Keratinocyte (primary cell): ENCODE measurements at regions not wholly inside any gene's neighbourhood (a gene's known extent, or its start where the extent isn't known, plus 50 kb on each side); places are given as distances from the start of the nearest gene placed in this dataset.

ENCODE experiments used
- DNase-seq: peaks from one replicate; pipeline ENCODE4 v3.0.0-alpha.2; 2011; ENCODE audit warnings: low read depth, missing footprints, low spot score
- FAIRE-seq: peaks from 2 replicates; lab custom pipeline; 2011; peaks lifted over from hg19 to GRCh38; lab: Jason Lieb, UNC
- H2AFZ ChIP-seq: 2 replicates; pipeline ENCODE4 v1.6.0; 2012; ENCODE audit warnings: low read length, control low read depth, inconsistent platforms; ENCODE audit not compliant: control insufficient read depth
- H3K27ac ChIP-seq: 2 replicates; pipeline ENCODE4 v1.5.1; 2011; ENCODE audit warnings: low read length; ENCODE audit not compliant: control insufficient read depth, insufficient read depth
- H3K27me3 ChIP-seq: 3 replicates; pipeline ENCODE4 v1.6.0; 2011; ENCODE audit warnings: low read length; ENCODE audit not compliant: control insufficient read depth, insufficient read depth; ENCODE audit errors: extremely low read depth
- H3K36me3 ChIP-seq, 2 experiments: 2 replicates in 1 of 2; 3 replicates in 1 of 2; pipeline ENCODE4 v1.5.1; 2011; ENCODE audit warnings: low read length in 2 of 2, mild to moderate bottlenecking in 1 of 2; ENCODE audit not compliant: control insufficient read depth in 2 of 2, insufficient read depth in 2 of 2; ENCODE audit errors: extremely low read depth in 1 of 2
- H3K4me1 ChIP-seq: 3 replicates; pipeline ENCODE4 v1.5.1; 2011; ENCODE audit warnings: low read length; ENCODE audit not compliant: control insufficient read depth, insufficient read depth; ENCODE audit errors: extremely low read depth
- H3K4me2 ChIP-seq: 3 replicates; pipeline ENCODE4 v1.6.0; 2011; ENCODE audit warnings: low read depth, low read length; ENCODE audit not compliant: control insufficient read depth, insufficient read depth; ENCODE audit errors: extremely low read depth
- H3K4me3 ChIP-seq, 3 experiments: fragments of 200-600 bp in 1 of 3; sonication (generic) in 1 of 3; 2 replicates in 2 of 3; 3 replicates in 1 of 3; pipeline ENCODE4 v1.5.1; 2011 to 2016; ENCODE audit warnings: low read length in 3 of 3, mild to moderate bottlenecking in 3 of 3, control low read depth in 2 of 3, inconsistent platforms in 1 of 3, low read depth in 1 of 3, mixed read lengths in 1 of 3, mixed run types in 1 of 3, moderate library complexity in 1 of 3; ENCODE audit not compliant: control insufficient read depth in 2 of 3, insufficient read depth in 2 of 3; ENCODE audit errors: extremely low read depth in 1 of 3
- H3K79me2 ChIP-seq: 2 replicates; pipeline ENCODE4 v1.6.0; 2012; ENCODE audit warnings: low read length; ENCODE audit not compliant: control insufficient read depth, insufficient read depth
- H3K9ac ChIP-seq: 3 replicates; pipeline ENCODE4 v1.6.0; 2011; ENCODE audit warnings: low read length; ENCODE audit not compliant: control insufficient read depth, insufficient read depth; ENCODE audit errors: extremely low read depth
- H3K9me1 ChIP-seq: 3 replicates; pipeline ENCODE4 v1.6.0; 2011; ENCODE audit warnings: low read length; ENCODE audit not compliant: control insufficient read depth, insufficient read depth; ENCODE audit errors: extremely low read depth
- H3K9me3 ChIP-seq: 2 replicates; pipeline ENCODE4 v1.5.1; 2012; ENCODE audit warnings: low read depth, low read length; ENCODE audit not compliant: control insufficient read depth
- H4K20me1 ChIP-seq: 3 replicates; pipeline ENCODE4 v1.6.0; 2011; ENCODE audit warnings: low read length; ENCODE audit not compliant: control insufficient read depth, insufficient read depth; ENCODE audit errors: extremely low read depth
- CTCF ChIP-seq, 3 experiments: IDR thresholded peaks in 1 of 3; conservative IDR thresholded peaks in 1 of 3; optimal IDR thresholded peaks in 1 of 3; 2 replicates in 2 of 3; 3 replicates in 1 of 3; pipeline versions ENCODE3 to v1.5.1; 2011; ENCODE audit warnings: low read length in 3 of 3, mild to moderate bottlenecking in 3 of 3, moderate library complexity in 2 of 3, control low read depth in 1 of 3, inconsistent platforms in 1 of 3; ENCODE audit not compliant: insufficient read depth in 2 of 3; ENCODE audit errors: extremely low read depth in 1 of 3
- EZH2 ChIP-seq: IDR thresholded peaks from one replicate; pipeline ENCODE4 v1.6.1; 2012; ENCODE audit warnings: inconsistent platforms, mild to moderate bottlenecking, low read length, moderate library complexity
- dilution Hi-C: fragments of 300-500 bp; cut with MboI; formaldehyde crosslinking; loops from one replicate; pipeline ENCODE4 v1.7.0; 2020; ENCODE audit warnings: low sequenced_read_pairs; ENCODE audit not compliant: extremely low pct_ligation_motif_present

DNA sequence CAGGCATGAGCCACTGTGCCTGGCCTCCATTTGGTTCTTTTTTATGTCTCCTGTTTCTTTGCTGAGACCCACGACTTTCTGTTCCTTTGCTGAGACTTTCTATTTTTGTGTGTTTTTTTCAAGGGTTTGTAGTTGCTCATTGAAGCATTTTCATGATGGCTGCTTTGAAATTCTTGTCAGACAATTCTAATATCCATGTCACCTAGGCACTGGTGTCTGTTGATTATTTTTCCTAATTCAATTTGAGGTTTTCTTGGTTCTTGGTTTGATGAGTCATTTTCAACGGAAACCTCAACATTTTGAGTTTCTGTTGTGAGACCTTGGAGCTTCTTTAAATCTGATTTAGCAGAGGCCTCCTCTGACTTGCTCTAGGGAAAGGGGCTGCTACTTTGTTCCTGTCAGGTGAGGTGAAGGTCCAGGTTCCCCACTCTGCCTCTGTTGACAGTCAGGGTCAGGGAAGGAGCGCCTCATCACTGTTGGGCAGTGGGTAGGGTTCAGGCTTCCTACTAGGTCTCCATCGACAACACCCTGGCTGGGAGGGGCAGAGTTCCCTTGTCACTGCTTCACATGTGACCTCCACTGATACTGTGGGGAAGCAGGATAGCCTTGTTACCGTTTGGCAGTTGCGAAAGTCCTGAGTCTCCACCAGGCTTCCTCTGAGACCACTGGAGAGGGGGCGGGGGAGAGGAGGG is 66.1 kb upstream of the SMOX start:
- Histone ChIP-seq H3K9me1 (no peaks in the 10 kb centered on the region), H3K4me1 (peaks cover 3% of the 10 kb centered on the region), H3K36me3 (no peaks in the 10 kb centered on the region), H3K4me2 (no peak overlapping the region), H2AFZ (no peak overlapping the region), H3K27me3 (no peaks in the 10 kb centered on the region), H3K9me3 (no peaks in the 10 kb centered on the region), H3K27ac (no peak overlapping the region), H3K9ac (no peak overlapping the region), H3K79me2 (no peaks in the 10 kb centered on the region), H4K20me1 (no peaks in the 10 kb centered on the region), H3K4me3 (no peak overlapping the region)
- no peak for TF ChIP-seq CTCF (optimal IDR thresholded peaks at IDR 0.05 in 1 of 3, IDR thresholded peaks at IDR 0.05 in 1 of 3, conservative IDR thresholded peaks at IDR 0.05 in 1 of 3; ENCODE audit: extremely low read depth in 1 of 3, insufficient read depth in 2 of 3, low read length in 3 of 3)
- TF ChIP-seq EZH2 = no peak
- dilution Hi-C loops = no loop called here
- FAIRE-seq (no peak), DNase-seq (no peak)

- no peaks in the 10 kb centered on the region for H4K20me1 ChIP-seq
- no peak for TF ChIP-seq CTCF (optimal IDR thresholded peaks at IDR 0.05 in 1 of 3, IDR thresholded peaks at IDR 0.05 in 1 of 3, conservative IDR thresholded peaks at IDR 0.05 in 1 of 3; ENCODE audit: extremely low read depth in 1 of 3, insufficient read depth in 2 of 3, low read length in 3 of 3)
- no peak for TF ChIP-seq EZH2
- H3K79me2 ChIP-seq = no peaks in the 10 kb centered on the region
- no peaks in the 10 kb centered on the region for H3K36me3 ChIP-seq
- no peaks in the 10 kb centered on the region for H3K9me1 ChIP-seq
- H3K27ac ChIP-seq = no peak overlapping the region
- H2AFZ ChIP-seq = no peak overlapping the region
- H3K4me3 ChIP-seq = no peak overlapping the region
- no peak overlapping the region for H3K4me2 ChIP-seq
- DNase-seq (no peak), FAIRE-seq (no peak)
- dilution Hi-C loops = no loop called here
- no peaks in the 10 kb centered on the region for H3K9me3 ChIP-seq
- H3K4me1 ChIP-seq = peaks cover 10% of the 10 kb centered on the region
- no peaks in the 10 kb centered on the region for H3K27me3 ChIP-seq
- no peak overlapping the region for H3K9ac ChIP-seq
These were observed 66.1 kb upstream of the RNF24 start for GRCh38 chr20:4081421-4081820.
